Hepatocyte (in vitro differentiated cells): ENCODE measurements at regions not wholly inside any gene's neighbourhood (a gene's known extent, or its start where the extent isn't known, plus 50 kb on each side); places are given as distances from the start of the nearest gene placed in this dataset.

Experiments
- CTCF ChIP-seq: fragments of 200-600 bp; sonication (generic); IDR thresholded peaks from 2 replicates; pipeline ENCODE4 v1.5.1; 2016; ENCODE audit warnings: antibody characterized with exemption, mild to moderate bottlenecking; ENCODE audit not compliant: poor library complexity
- EZH2 ChIP-seq: fragments of 200-600 bp; sonication (generic); IDR thresholded peaks from 2 replicates; pipeline ENCODE4 v1.6.1; 2016; ENCODE audit warnings: antibody characterized with exemption, mild to moderate bottlenecking, borderline replicate concordance

DNA sequence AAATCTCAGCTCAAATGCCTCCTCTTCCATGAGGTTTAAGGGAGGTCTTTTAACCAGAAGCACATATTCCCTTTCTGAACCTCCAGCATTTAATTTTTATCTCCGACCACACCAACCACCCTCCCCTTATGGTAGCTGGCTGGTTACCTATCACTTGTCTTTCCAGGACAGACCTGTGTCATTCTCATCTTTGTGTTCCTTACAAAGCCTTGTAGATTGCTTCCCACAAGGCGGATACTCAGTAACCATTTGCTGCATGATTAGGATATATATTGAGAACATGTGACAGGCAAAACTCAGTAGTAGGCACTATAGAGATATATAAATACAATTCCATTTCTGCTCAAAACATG is 119.5 kb downstream of the RPL22L1 start:
- no peak for TF ChIP-seq EZH2
- TF ChIP-seq CTCF, result no peak
